ENCODE measurements at regions not wholly inside any gene's neighbourhood (a gene's known extent, or its start where the extent isn't known, plus 50 kb on each side); places are given as distances from the start of the nearest gene placed in this dataset.

DNA sequence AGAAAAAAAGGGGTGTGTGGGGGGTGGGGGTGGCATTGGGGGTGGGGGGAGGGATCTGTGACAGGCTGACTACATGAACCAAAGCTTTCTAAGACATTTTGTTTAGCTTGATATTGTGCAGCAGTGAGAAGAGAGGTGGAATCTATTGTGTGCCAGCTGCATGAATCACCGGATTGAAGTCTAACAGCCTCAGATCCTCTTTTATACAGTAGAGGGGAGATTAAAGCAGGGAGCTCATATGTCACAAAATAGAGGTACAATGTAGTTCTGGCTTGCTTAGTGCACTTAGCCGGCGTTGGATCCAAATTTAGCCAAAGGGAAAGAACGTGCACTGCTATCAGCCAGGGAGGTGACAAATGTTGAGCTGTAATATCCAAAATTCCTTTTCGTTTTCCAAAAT is 404.2 kb upstream of the CITED2 start:
- no peak for DNase-seq

DNA sequence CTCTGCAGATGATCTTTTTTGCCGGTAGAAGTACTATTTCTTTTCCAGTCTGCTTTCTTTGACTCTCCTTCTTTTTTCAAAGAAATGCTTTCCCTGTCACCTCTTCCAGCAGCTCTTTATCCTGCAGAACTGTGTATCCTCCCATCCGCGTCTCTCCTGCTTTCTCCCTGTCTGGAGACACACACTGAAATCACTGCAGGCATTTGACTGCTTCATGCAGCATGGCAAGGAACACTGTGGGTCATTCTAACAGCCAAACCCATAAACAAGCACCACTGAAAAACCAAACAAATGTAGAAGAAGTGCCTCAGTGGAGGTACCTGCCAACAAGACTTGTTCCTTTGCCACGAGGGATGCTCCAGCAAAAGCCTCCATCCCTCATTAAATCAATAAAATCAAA is 403.7 kb upstream of the CITED2 start:
- DNase-seq: no peak

DNA sequence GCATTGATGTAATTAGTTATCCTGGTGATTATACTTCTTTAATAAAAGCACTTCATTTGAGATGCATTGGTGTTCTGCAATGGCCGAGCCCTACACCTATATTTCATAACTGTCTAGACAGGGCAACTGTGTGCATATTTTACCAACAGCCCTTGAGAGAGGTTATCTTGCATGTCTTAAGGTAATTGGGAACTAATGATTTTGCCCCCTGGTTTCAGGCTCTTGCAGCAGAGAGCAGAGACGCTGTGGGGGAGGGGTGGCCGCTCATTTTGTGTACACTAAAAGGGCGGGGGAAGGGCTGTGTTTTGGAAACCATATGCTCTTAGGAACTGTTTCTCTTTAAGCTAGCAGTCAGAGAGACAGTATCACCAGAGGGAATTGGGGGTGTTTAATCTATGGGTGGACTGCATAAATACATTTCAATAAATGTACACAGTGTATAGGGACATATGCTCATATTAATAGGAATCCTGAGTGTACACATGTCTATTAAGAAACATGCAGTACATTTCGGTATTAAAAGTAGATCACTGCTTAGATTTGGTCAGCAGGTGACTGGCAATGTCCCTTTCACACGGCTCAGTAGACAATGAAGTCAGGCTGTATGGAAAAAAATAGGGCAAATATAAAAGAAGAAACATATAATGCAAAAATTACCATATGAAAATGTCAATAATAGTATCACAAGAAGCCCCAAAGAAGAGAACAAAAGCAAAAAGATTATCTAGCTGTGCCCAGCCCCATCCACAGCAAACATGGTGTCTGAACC is 402.9 kb upstream of the CITED2 start:
- no peak for DNase-seq

DNA sequence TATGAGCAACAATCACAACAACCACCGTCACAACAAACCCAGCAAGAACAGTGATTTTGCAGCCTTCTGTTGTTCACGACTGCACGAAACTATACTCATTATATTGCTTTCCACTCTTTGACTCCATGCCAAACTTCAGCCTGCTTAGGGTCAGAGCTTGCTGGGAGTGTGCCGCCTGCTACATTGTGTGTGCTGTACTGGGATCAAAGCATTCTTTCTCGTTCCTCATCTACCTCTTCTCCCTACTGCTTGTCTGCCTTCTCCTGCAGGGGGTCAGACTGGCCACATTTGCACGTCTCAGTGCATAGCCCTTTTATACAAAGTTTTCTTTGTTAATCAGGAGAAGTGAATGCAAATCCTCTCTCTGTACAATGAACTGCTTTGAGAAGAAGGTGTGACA is 401.6 kb upstream of the CITED2 start:
- no peak for DNase-seq

DNA sequence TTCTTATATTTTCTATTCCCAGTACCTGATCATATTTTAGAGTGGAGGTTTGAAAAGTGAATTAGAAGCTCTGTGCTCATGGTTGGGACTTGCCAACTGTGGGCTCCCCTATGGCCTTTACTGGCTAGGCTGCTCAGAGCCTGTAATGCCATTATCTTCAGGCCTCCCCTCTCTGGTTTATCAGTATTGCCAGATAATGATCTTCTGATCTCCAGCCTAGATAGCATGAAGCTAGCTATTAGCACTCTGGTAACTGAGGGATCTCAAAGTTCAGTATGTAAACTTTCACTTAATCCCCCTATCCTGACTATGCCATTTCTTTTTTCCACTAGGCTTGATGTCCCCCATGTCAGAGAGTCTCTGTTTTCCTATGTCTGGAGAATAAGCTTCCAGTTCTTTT is 393.7 kb upstream of the CITED2 start:
- no peak for DNase-seq

DNA sequence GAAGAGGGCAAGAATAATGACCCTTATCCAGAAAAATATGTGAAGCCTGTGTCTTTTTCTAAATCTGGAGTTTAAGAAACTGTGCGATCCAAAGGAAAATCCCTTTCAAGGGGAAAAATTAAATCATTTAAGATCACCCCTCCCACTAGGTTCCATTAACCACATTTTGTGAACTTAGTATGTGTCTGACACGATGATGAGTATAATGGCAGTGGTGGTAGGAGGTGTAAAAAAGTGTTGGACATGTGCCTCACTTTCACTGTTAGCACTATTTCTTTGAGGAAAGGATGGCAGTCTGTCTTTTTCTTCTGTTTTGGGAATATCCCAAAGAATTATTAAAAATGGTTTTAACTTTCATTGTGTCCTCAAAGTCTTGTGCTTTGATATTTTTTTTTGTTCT is 392.3 kb upstream of the CITED2 start:
- DNase-seq: no peak

DNA sequence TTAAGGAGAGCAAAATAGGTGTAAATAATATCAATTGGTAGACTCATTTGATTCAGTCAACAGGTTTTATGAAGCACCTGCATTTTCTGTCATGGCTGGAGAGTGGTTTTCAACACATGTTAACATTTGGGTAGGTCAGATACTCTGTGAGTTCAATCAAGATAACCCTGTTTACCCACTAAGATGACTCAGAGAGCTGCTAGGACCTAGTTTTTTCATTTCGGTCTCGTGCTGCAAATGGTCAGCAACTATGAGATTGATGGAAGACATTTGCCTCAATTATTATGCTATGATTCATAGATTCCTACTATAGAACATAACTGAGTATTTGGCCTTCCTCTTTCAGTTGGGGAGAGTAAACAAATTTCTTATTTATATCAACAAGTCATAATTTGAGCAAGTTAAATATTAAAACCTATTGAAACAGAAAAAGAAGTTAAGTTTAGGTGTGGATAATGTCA is 391.4 kb upstream of the CITED2 start:
- DNase-seq: no peak

DNA sequence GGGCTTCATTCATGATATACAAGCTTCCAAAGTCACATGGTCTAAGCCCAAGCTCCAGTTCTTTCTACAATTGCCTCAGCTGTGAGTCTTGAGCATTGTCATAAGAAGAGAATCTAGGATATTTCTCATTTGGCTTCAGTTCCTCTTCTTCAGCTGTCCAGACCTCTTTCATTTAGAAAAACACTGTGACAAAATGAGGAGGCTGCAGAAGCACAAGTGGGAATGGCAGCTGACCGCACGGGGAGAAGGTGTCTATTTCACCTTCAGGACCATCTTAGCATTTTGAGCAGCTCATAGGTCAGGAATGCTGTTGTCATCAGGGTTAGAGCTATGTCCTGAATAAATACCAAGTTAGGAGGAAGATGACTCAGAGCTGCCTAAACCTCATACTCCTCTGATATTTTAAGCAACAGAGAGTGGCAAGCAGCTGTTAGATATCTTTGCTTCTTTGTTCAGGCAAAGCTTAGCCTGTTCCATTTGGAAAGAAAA is 390.1 kb upstream of the CITED2 start:
- no peak for DNase-seq

DNA sequence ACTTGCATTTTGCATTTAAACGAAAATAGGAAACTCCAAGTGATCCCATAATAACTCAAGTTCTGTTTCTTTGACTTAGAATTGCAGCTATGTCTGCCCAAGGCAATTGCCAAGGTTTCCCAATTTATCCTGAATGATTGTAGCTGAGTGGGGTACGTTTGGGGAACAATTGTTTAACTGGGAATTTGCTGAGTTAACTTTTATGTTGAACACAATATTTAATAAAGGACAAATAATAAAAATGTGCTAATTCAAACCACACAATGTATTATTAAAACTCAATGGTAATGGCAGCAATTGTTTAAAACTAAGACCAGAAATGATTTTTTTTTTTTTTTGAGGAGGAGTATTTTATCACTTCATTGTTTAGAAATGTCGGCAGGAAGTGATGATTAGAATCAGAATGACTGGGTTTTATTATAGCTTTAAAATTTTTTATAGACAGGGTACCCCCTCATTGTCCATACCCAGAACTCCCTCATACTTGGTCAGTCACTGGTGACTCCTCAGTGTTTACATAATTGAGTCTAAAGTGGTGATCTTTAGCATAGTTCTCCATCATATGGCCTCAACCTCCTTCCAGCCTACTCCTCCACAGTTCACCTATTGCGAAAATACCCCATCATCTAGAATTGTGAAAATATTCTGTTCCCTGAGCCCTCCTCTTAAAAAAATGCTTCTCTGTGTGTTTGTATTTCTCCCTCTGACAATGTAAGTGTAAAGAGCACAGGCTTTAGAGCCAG is 389.2 kb upstream of the CITED2 start:
- DNase-seq: no peak

DNA sequence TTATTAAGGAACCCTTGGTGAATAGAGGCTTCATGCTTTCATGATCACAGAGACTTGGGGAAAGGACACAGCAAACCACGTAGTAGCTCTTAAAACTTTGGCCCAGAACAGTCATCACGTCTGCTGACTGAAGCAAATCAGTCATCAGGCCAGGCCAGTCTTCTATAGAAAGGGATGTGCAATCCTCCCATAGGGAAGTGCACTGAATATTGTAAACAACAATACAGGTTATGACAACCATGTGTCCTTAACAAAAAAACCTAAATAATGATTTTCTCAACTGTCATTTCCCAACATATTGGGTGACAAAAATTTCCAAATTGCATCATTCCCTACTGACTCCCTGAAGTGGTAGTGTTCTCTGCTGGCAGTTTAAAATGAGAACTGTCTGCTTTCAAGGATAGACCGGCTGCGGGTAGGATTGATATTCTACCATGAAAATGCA is 388.2 kb upstream of the CITED2 start:
- no peak for DNase-seq

DNA sequence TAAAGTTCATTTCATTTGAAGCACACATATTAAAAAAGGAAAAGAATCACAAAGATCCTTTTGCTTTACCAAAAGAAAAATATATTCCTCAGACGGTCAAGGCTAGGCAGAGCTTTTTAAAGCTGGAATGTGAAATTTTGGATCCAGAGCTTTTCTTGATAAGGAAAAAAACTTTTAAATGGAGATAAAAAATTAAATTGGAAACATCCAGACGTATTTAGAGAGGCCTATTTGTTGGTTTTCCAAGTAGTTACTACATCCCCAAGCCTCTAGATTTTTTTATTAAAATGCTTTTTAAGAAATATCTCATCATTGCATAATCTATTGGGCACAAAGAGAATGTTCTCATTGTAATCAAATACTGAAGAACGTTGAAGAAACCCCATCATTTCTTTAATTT is 385.7 kb upstream of the CITED2 start:
- no peak for DNase-seq

DNA sequence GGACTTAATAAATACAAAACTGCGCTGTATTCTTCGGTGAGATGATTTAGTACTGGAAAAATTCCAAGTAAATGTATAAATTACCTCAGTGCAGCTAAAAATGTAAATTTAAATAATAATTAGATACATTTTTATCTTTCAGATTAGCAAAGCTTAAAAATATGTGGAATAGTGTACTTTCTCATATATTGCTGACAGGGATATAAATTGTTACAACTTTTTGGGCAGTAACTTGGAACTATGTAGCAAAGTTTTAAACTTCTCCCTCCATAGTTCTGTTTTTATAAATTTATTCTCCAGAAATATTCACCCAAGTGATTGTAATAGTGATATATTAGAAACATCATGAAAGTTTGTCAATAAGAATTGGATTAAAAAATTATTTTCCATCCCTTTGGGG is 384.6 kb upstream of the CITED2 start:
- DNase-seq: no peak

DNA sequence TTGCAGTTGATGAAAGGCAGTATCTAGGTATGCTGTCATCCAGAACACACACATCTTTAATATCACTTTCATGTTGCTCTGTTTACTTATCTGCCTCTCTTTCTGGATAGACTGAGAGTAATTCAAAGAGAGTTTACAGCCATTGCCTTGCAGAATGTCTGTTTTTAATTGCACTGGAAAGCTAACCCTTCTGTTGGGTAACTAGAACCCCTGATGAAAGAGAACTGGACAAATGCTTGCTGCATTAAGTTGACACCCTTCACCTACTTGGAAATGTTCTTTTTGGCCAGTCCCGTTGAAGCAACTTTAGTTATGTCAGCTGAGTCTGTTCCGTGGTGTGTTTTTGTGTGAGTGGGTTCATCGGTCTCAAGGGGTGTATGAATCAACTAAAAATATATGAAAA is 383.8 kb upstream of the CITED2 start:
- DNase-seq: no peak

DNA sequence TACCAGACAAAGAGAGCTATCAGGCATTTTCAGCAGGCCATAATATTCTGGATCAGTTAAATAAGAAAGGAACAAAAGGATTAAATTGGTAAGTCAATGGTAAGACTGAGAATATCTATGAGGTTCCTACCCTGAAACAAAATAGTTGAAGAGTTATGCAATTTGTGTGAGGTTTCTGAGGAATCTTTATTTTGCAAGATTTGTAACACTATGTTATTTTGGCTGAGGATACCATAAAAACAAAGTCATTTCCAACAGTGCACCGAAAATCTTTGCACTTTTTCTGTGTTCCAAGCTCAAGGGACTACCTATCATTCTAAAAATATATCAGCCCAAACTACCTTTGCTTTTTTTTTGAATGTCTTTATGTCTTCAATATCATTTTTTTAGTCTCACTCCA is 383.3 kb upstream of the CITED2 start:
- DNase-seq: no peak

DNA sequence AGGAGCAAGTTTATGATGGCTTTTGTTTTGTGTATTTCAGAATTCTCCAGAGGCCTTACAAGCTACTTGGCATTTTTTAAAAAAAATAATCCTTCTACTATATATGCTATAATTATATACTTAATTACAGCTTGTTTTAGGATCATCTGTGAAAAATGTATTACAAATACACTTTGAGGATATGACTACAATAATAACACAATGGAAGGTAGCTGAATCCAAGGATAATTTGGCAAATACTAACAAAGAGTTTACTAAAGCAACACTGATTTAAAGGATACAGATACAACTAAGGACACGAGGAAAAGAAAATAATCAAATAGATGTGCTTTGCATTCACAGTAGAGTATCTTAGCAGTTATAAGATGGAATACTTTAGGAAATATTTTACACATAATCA is 381.9 kb upstream of the CITED2 start:
- DNase-seq: no peak

DNA sequence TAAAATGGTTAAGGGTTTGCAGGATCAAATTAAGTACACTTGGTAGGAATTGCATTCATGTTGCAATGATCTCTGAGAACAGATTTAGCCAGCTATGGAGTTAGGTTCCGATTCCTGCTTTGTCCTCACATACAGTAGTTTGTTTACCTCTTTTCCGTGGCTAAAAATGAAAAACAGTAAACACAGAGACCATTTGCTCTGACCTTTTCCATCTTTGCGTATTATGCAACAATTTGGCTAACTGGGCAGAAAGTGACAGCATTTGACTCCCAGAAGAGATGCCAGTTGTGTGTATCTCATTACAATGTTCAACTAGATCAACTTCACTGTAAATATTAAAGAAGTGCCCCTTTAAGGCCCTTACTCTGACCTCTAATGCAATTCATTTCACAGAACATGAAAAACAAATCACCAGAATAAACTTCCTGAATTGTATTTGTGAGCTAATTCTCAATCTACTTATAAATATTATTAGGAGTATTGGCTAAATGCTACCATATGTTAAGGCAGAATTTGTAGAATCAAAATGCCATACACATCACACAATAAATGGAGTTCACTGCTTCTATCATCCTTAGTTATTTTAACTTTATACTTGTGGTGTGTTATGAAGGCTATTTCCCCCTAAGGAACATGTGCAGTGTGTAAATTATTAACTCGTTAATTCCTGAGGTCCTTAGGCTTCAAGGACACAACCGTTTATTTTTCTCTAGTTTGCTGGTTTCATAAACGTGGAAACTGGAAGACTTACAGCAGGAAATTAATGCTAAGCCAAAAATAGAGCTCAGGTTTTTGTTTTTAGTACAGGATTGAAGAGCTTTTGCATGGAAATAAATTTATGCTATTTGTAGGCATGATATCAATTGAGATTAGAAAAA is 380.7 kb upstream of the CITED2 start:
- no peak for DNase-seq

DNA sequence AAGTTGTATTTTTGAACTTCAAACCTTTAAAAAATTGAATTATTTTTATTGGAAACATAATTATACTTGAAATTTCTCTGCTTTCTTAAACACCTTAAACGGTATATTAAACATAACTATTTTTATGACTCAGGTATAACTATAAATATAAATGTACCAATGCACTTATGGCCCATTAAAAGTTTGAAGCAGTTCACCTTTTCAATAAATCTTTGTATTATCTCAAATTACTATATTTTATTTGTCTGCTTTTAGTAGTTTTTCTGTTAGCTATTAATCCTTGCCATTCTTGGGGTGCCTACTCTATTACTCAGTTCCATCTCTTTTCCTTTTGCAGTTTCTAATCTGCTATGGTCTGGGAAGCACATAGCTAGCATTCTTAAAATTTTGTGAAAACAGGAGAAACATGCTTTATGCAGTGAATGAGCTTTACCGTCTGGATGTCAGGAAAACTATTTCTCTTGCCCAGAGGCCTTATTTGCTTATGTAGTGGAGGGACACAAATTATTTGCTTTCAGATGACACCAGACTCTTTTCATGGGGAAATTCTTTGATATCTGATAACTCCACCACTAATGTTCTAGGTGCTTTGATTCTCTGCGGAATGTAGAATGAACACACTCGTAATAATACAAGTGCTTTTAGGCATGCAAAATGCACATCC is 378.9 kb upstream of the CITED2 start:
- DNase-seq: no peak

DNA sequence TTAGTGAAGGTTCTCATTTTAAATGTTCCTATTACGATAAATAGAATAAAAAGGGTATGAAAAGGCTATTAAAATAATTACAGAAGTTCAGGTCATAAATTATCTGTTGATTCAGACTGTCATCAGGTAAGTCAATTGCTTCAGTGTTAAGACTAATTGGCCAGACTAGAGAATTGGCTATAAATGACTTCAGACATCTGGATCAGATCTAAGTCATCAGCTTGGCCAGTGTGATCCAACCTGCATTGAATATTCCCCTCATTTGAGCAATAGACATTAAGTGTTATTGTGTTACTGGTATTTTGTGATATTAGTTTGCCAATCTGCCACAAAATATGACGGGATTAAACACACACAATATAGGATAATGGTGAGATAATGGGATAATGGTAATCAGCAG is 377.6 kb upstream of the CITED2 start:
- no peak for DNase-seq

DNA sequence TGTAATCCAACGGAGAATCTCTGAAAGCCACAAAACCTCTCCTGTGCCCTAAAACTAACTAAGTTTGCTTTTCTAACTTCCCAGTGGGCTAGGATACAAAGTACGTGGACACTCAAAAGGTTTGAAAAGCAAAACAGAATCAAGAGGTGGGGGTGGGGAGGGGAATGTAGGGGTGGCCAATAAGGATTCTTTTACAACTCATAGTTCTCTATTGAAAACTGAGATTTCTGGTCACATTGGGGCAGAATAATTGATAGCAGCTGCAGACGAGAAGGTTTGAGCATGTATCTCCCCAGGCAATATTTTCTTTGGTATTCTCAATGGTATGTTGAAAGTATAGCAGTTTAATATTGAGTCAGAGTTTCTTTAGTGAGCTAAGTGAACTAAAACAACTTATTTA is 376.7 kb upstream of the CITED2 start:
- DNase-seq: no peak

DNA sequence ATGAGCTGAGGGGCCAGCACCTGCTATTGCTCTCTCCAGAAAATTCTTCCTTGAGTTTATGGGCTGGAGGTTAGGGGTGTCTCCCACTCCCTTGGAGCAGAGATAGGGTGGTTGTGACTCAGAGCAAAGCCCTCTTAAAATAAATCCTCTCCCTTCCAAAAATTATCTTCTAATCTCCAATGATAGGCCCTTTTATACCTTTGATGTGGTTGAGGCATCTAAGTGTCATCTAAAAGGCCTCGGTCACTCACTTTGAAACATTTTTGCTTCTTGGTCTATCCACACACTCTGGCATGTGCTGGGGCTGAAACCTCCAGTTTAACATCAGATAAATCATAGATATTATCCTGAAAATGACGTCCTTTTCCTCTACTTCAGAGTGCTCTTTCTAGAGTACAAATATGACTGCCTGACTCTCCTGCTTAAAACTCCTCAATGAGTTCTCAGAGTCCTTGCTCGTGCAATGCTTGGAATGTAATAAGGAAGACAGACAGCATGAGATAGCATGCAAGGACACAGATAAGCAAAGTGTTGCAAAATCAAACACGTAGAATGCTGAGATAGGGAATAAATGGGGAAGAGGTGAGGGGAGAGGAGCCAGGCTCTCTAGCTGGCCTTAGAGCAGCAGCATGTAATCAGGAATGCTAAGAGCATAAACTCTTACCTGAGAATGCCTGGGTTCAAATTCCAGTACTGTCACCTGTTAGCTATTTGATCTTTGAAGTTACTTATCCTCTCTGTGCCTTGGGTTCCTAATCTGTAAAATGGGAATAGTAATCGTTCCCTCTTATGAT is 374.1 kb upstream of the CITED2 start:
- no peak for DNase-seq

DNA sequence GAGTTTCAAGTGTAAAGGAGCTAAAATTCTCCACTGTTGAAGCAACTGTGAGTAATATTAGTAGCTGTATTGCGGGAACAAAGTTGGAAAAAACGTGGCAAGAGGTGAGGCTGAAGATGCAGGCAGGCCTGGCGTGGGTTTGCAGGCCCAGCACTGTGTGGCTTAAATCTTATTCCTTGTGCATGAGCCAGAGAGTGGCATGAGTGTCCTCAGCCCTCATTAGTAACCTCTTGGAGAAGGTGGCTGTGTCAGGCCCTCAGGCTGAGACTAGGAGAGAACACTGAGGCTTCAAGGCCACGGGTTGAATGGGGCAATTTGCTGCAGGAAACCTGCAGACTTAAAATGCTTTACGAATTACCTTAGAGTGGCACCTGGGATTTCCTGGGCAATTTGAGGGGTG is 372.7 kb upstream of the CITED2 start:
- DNase-seq: no peak

DNA sequence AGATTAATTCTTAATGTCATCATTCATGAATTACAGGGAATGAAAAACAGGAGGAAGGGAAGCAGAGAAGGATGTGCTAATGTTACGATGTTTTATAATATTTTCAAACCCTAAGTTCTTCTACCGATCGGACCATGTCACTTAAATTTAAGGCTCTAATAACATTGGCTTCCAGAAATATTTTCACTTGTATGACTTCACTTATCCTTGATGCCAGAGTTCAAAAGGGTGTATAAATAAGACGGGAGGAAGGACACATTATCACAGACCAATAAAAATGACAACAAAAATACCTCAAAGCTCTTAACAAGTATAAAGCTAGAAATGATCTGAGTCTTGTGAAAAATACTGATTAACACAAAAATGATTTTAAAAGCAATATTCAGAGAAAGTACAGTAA is 370.4 kb upstream of the CITED2 start:
- no peak for DNase-seq

Data from stimulated activated CD4-positive, alpha-beta T cell treated with anti-CD3 and anti-CD28 coated beads, Interleukin-15, amount 100 ng/mL, for 24 hours (primary cell).